Right cardiac atrium (tissue), 5 donors: ENCODE measurements at regions not wholly inside any gene's neighbourhood (a gene's known extent, or its start where the extent isn't known, plus 50 kb on each side); places are given as distances from the start of the nearest gene placed in this dataset.
A peak's percentile ranks its signal among the peaks of the same experiment; 100 is the strongest.

Experiments used
- ATAC-seq, 2 donors: fragments of 200-7000 bp; cut with Tn5 transposase; one replicate each; pipeline versions ENCODE4 v1.8.0 to v1.9.1; 2020; ENCODE audit warnings: moderate library complexity in 2 of 2, mild to moderate bottlenecking in 1 of 2
- DNase-seq, 3 donors: peaks; one replicate each; pipeline ENCODE4 v3.0.0-alpha.2; 2020
- H3K27ac ChIP-seq: one replicate; pipeline ENCODE4 v1.5.1; 2013; ENCODE audit warnings: mild to moderate bottlenecking, low read length, control low read depth, moderate library complexity
- H3K27me3 ChIP-seq: one replicate; pipeline ENCODE4 v1.6.1; 2013; ENCODE audit not compliant: control insufficient read depth, insufficient read depth
- H3K4me1 ChIP-seq: one replicate; pipeline ENCODE4 v1.6.1; 2013; ENCODE audit warnings: low read length; ENCODE audit not compliant: control insufficient read depth, insufficient read depth
- H3K4me3 ChIP-seq: one replicate; pipeline ENCODE4 v1.5.1; 2013; ENCODE audit warnings: low read length, control low read depth
- H3K9me3 ChIP-seq: one replicate; pipeline ENCODE4 v1.6.1; 2013; ENCODE audit warnings: low read length; ENCODE audit not compliant: control insufficient read depth
- WGBS: extraction: QIAGEN DNeasy Blood & Tissue Kit; methylation state at CpG from one replicate; pipeline ENCODE4 v1.1.7; 2013; 5-methylcytosine and 5-hydroxymethylcytosine counted together
- intact Hi-C, 4 donors: fragments of 100-400 bp; cut with DNase I; formaldehyde crosslinking; loops; one replicate each; pipeline versions ENCODE4 v1.11.0 to v1.14.0; 2022 to 2023
- donor health status: healthy with polysubstance abuse.
- donor health status: DM: no; HTN: yes; CAD: no.
- donor health status: DM: no; HTN: no; CAD: no.
- donor health status: DM: no; HTN: yes; CAD: no; lungs with severe emphysema.
- donor health status: DM: yes; HTN: yes; CAD: no.

DNA sequence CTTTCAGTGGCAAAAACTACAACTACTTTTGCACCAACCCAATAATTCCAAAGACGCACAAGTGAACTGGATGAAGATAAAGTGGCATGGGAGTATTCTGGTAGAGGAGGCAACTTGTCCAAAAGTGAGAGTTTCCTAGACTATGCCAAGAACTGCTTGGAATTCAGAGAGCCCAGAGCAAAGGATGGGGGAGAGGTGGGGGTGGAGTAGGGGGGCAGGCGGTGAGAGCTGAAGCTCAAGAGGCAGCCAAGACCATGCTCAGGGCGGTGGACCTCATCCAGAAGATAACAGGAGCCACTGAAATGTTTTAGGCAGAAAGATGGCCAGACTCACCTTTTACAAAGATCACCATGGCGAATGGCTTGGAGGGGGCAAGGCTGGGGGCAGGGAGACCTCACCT is 242.5 kb downstream of the SEC61B start:
- ATAC-seq: peak; percentile 76 to 79

DNA sequence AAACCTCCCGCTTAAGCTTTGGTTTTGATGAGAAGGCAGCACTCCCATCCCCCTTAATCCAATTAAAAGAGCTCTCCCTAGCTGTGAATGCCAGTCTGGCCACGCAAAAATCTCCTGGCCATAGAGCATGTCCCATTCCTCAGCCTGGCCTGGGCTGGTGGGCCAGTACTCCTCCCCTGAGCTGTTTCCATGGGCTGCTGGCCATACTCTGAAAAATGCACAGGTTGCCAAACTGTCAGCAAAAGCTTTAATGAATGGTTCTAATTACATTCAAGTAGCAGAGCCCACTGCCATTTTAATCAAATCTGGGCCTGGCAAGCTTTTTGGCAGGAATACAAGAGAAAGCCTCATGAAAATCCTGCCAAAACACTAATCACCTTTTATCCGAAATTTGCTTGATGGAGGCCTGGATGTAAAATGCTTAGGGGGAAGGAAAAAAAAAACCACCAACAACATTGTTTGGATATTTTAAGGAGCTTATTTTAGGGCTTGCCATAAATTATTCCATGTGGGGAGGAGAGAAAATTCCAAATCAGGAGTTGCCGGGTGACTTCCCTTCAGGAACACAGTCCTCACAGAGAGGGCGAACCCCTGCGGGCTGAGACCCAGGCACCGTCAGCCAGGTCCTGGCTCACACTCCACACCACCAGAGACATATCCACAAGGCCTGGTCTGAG is 243.3 kb downstream of the SEC61B start:
- Histone ChIP-seq H3K4me3 (no peak overlapping the region), H3K9me3 (no peaks in the 10 kb centered on the region), H3K27ac (no peak overlapping the region), H3K4me1 (peaks cover 3% of the 10 kb centered on the region), H3K27me3 (no peaks in the 10 kb centered on the region)
- no peak for DNase-seq
- intact Hi-C loops: no loop called here
- peak; percentile 44 to 45 for ATAC-seq
- WGBS: 51% methylated on average over 7 of the region's 7 CpGs

More for the DNA sequence above, 242.5 kb downstream of the SEC61B start:
- H3K27ac ChIP-seq: no peak overlapping the region
- H3K9me3 ChIP-seq: no peaks in the 10 kb centered on the region
- DNase-seq: peak in 1 of 3 donors; percentile 40
- intact Hi-C loops: no loop called here
- H3K4me3 ChIP-seq: no peak overlapping the region
- WGBS: 56% methylated on average over 4 of the region's 4 CpGs
- H3K27me3 ChIP-seq: no peaks in the 10 kb centered on the region
- H3K4me1 ChIP-seq: peaks cover 3% of the 10 kb centered on the region

- 49% methylated on average over 1 of the region's 1 CpG for WGBS
These were observed 244.0 kb downstream of the SEC61B start for GRCh38 chr9:99466104-99466503.

DNA sequence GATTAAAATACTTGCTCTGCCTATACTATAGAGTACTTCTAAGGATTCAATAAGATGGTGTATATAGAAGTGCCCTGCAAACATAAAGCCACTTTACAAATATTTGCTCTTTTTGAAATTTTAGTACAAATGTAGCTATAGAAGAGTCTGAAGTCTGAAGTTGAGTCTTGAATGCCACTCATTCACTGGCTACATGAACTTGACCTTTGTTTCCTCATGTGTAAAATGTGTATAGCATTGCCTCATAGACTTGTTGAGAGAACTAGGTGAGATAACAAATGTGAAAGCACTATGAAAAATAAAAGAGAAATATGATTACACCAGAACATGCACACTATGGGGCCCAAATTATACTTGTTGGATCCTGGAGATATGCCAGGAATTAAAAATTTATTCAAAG is 244.7 kb downstream of the SEC61B start:
- Histone ChIP-seq H3K4me3 (no peak overlapping the region), H3K27me3 (no peaks in the 10 kb centered on the region), H3K27ac (no peak overlapping the region), H3K4me1 (peaks cover 3% of the 10 kb centered on the region), H3K9me3 (no peaks in the 10 kb centered on the region)
- DNase-seq (no peak), ATAC-seq (no peak)
- intact Hi-C loops: no loop called here

More at GRCh38 chr9:99466104-99466503, 244.0 kb downstream of the SEC61B start:
- Histone ChIP-seq H3K9me3 (no peaks in the 10 kb centered on the region), H3K4me3 (no peak overlapping the region), H3K27ac (no peak overlapping the region), H3K4me1 (peaks cover 3% of the 10 kb centered on the region), H3K27me3 (no peaks in the 10 kb centered on the region)
- ATAC-seq (no peak), DNase-seq (no peak)
- intact Hi-C loops: no loop called here

- 86% methylated on average over 2 of the region's 2 CpGs for WGBS
- Histone ChIP-seq H3K27me3 (no peaks in the 10 kb centered on the region), H3K4me1 (no peaks in the 10 kb centered on the region), H3K9me3 (no peaks in the 10 kb centered on the region), H3K27ac (no peak overlapping the region), H3K4me3 (no peak overlapping the region)
- intact Hi-C loops: no loop called here
- DNase-seq: no peak
- no peak for ATAC-seq
These were observed 249.0 kb downstream of the SEC61B start for GRCh38 chr9:99471033-99471432.

DNA sequence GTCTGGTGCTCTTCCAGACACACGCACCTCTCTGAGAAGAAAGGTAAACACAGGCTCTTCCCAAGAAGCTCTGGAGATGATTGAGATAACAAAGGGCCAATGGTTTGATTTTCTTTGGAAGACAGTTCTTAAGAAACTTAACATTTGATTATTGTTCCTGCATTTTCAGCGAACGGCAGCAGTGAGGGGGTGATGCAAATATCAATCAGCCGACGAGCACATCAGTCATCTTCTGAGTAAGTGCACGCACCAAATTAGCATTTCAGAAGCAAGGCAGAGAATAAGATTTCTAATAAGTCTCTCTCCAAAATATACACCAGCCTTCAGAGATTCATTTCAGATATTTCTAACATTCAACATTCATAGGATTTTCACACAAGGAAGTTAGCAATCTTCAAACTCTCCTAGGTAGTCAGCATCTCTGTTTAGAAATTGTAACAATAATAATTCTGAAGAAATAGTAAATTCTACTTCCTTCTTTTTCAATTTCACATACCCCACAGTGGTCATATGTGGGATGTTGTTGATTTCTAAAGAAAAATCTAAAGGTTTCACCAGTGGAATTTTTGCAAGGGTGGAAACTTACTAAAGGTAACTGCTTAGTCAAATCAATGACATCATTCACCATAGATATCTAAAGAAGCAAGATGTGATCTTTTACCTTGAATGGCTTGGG is 250.3 kb downstream of the SEC61B start:
- H3K4me1 ChIP-seq: no peaks in the 10 kb centered on the region
- 61% methylated on average over 6 of the region's 6 CpGs for WGBS
- DNase-seq: no peak
- no peak overlapping the region for H3K4me3 ChIP-seq
- H3K9me3 ChIP-seq: no peaks in the 10 kb centered on the region
- intact Hi-C loops: no loop called here
- ATAC-seq: no peak
- H3K27me3 ChIP-seq: no peaks in the 10 kb centered on the region
- no peak overlapping the region for H3K27ac ChIP-seq

DNA sequence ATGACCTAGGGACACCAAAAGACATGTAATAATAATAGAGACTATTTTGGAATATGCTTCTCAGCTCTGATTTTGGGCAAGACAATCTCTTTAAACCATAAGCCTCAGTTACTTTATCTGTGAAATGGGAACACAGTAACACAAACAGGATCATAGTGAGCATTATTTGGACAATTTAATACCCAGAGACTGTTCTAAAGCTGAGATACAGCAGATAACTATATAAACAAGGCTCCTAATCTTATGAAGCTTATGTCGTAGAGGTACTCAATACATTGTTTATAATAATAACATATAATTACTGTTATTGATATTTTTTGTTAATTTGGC is 250.8 kb downstream of the SEC61B start:
- Histone ChIP-seq H3K27ac (no peak overlapping the region), H3K27me3 (no peaks in the 10 kb centered on the region), H3K4me3 (no peak overlapping the region), H3K9me3 (no peaks in the 10 kb centered on the region), H3K4me1 (no peaks in the 10 kb centered on the region)
- DNase-seq (no peak), ATAC-seq (no peak)
- intact Hi-C loops: no loop called here
- WGBS: 84% methylated on average over 1 of the region's 1 CpG

DNA sequence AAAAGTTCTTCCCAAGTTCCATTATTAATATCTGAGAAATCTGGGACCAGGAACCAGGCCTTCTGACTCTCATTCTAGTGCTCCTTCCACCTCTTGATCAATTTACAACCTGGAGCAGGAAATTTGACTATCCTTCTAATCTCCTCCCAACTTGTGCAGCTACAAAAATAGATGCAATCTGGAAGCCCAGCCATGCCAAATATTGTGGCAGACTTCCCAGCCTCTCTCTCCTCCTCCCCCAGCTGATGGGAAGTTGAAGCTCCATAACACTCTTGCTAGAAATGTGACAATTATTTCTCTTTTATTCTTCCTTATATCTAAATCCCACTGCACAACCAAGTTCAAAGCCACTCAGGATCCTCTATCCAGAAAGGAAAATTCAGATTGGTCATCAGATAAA is 252.1 kb downstream of the SEC61B start:
- ATAC-seq (peak in 1 of 2 donors; percentile 47), DNase-seq (peak in 1 of 3 donors; percentile 46)
- Histone ChIP-seq H3K4me1 (no peaks in the 10 kb centered on the region), H3K27me3 (no peaks in the 10 kb centered on the region), H3K27ac (no peak overlapping the region), H3K4me3 (no peak overlapping the region), H3K9me3 (no peaks in the 10 kb centered on the region)
- intact Hi-C loops: no loop called here

GRCh38 chr9:99475401-99476065 is 253.5 kb downstream of the SEC61B start:
- no peak overlapping the region for H3K4me3 ChIP-seq
- H3K4me1 ChIP-seq: no peaks in the 10 kb centered on the region
- no peaks in the 10 kb centered on the region for H3K27me3 ChIP-seq
- DNase-seq (no peak), ATAC-seq (no peak)
- 57% methylated on average over 3 of the region's 3 CpGs for WGBS
- intact Hi-C loops: no loop called here
- H3K27ac ChIP-seq: no peak overlapping the region
- H3K9me3 ChIP-seq: no peaks in the 10 kb centered on the region

- WGBS: 43% methylated on average over 10 of the region's 10 CpGs
- peak; percentile 81 for ATAC-seq
- Histone ChIP-seq H3K27me3 (no peaks in the 10 kb centered on the region), H3K4me1 (no peaks in the 10 kb centered on the region), H3K9me3 (no peaks in the 10 kb centered on the region), H3K27ac (no peak overlapping the region), H3K4me3 (no peak overlapping the region)
- DNase-seq: peak; percentile 33 to 76 (median 64)
- intact Hi-C loops: no loop called here
These were observed 256.5 kb downstream of the SEC61B start for GRCh38 chr9:99478469-99479027.

- Histone ChIP-seq H3K9me3 (no peaks in the 10 kb centered on the region), H3K27ac (no peak overlapping the region), H3K4me1 (no peaks in the 10 kb centered on the region), H3K4me3 (no peak overlapping the region), H3K27me3 (no peaks in the 10 kb centered on the region)
- intact Hi-C loops: no loop called here
- ATAC-seq (no peak), DNase-seq (no peak)
- WGBS: 84% methylated on average over 3 of the region's 3 CpGs
These were observed 257.8 kb downstream of the SEC61B start for GRCh38 chr9:99479929-99480328.
